ENCODE measurements at regions not wholly inside any gene's neighbourhood (a gene's known extent, or its start where the extent isn't known, plus 50 kb on each side); places are given as distances from the start of the nearest gene placed in this dataset.

DNA sequence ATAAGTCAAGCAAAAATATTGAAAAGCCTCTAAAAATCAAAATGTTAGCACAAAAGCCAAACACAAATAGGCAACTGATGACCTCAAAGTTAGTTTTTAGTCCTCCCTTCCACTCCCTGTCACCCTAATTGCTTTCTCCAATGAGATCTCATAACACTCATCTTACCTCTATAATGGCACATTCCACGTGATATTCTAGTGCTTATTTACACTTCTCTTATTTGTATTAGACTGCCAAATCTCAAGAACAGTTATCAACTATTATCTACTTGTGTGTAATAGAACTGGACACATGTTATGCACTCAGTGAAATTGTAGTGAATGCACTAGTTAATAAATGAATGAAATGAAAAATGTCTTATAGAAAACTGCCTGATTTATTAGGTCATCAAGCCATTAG lies 55.5 kb upstream of the AVPR1A start:
- no peak overlapping the region for H3K4me2 ChIP-seq (ENCODE audit: low read depth, low read length)
- no peaks in the 10 kb centered on the region for H4K20me1 ChIP-seq (ENCODE audit: insufficient read depth, low read length)
- no peak for DNase-seq
- H2BK20ac ChIP-seq (ENCODE audit: low read depth, low read length): no peak overlapping the region
- H3K79me1 ChIP-seq (ENCODE audit: low read depth in 1 of 2, low read length in 2 of 2): no peaks in the 10 kb centered on the region
- no peak overlapping the region for H3K27ac ChIP-seq (ENCODE audit: insufficient read depth, low read length)
- no peak overlapping the region for H2BK120ac ChIP-seq (ENCODE audit: low read depth, low read length)
- dilution Hi-C loops (cut with HindIII; ENCODE audit: low sequenced_read_pairs, unreplicated experiment): no loop called here
- no peak overlapping the region for H3K23ac ChIP-seq (ENCODE audit: low read depth, low read length)
- ChIA-PET CTCF (no interaction called here), POLR2A (ENCODE audit: unreplicated experiment) (no interaction called here)
- H2AK5ac ChIP-seq (ENCODE audit: low read depth, low read length): no peak overlapping the region
- in situ Hi-C loops (cut with MboI; ENCODE audit: low sequenced_read_pairs): no loop called here
- H3K9me3 ChIP-seq (ENCODE audit: control insufficient read depth, insufficient read depth, low read length): no peaks in the 10 kb centered on the region
- no peak for ATAC-seq (ENCODE audit: low read depth)
- TF ChIP-seq, protein P1, sequence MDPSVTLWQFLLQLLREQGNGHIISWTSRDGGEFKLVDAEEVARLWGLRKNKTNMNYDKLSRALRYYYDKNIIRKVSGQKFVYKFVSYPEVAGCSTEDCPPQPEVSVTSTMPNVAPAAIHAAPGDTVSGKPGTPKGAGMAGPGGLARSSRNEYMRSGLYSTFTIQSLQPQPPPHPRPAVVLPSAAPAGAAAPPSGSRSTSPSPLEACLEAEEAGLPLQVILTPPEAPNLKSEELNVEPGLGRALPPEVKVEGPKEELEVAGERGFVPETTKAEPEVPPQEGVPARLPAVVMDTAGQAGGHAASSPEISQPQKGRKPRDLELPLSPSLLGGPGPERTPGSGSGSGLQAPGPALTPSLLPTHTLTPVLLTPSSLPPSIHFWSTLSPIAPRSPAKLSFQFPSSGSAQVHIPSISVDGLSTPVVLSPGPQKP (IDR thresholded peaks at IDR 0.05; ENCODE audit: borderline replicate concordance, low read depth, low read length): no peak
- TF ChIP-seq CHD1 (IDR thresholded peaks at IDR 0.05; ENCODE audit: low read depth, low read length) (no peak), POLR2A (IDR thresholded peaks at IDR 0.05; ENCODE audit: low read depth, low read length) (no peak), SMC3 (IDR thresholded peaks at IDR 0.05; ENCODE audit: low read depth, low read length) (no peak), RAD21 (IDR thresholded peaks at IDR 0.05; ENCODE audit: low read length) (no peak), MXI1 (IDR thresholded peaks at IDR 0.05; ENCODE audit: borderline replicate concordance, low read depth, low read length) (no peak), BHLHE40 (IDR thresholded peaks at IDR 0.05; ENCODE audit: low read depth, low read length) (no peak), RCOR1 (IDR thresholded peaks at IDR 0.05; ENCODE audit: insufficient replicate concordance, low read length) (no peak), RFX5 (IDR thresholded peaks at IDR 0.05; ENCODE audit: low read depth, low read length) (no peak)
- TF ChIP-seq, protein P2, sequence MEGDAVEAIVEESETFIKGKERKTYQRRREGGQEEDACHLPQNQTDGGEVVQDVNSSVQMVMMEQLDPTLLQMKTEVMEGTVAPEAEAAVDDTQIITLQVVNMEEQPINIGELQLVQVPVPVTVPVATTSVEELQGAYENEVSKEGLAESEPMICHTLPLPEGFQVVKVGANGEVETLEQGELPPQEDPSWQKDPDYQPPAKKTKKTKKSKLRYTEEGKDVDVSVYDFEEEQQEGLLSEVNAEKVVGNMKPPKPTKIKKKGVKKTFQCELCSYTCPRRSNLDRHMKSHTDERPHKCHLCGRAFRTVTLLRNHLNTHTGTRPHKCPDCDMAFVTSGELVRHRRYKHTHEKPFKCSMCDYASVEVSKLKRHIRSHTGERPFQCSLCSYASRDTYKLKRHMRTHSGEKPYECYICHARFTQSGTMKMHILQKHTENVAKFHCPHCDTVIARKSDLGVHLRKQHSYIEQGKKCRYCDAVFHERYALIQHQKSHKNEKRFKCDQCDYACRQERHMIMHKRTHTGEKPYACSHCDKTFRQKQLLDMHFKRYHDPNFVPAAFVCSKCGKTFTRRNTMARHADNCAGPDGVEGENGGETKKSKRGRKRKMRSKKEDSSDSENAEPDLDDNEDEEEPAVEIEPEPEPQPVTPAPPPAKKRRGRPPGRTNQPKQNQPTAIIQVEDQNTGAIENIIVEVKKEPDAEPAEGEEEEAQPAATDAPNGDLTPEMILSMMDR (conservative IDR thresholded peaks at IDR 0.05; ENCODE audit: low read depth, low read length): no peak
- TF ChIP-seq, protein P3, sequence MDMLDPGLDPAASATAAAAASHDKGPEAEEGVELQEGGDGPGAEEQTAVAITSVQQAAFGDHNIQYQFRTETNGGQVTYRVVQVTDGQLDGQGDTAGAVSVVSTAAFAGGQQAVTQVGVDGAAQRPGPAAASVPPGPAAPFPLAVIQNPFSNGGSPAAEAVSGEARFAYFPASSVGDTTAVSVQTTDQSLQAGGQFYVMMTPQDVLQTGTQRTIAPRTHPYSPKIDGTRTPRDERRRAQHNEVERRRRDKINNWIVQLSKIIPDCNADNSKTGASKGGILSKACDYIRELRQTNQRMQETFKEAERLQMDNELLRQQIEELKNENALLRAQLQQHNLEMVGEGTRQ (IDR thresholded peaks at IDR 0.05; ENCODE audit: low read depth, low read length): no peak
- intact Hi-C loops (cut with micrococcal nuclease): no loop called here
- no peak overlapping the region for H3K18ac ChIP-seq (ENCODE audit: low read depth, low read length)
- H3K36me3 ChIP-seq (ENCODE audit: control insufficient read depth, insufficient read depth, low read length): no peaks in the 10 kb centered on the region
- BruUV-seq (replicated peaks): no TSS peak
- no peak overlapping the region for H4K91ac ChIP-seq (ENCODE audit: insufficient read depth, low read depth, low read length)
- H3K56ac ChIP-seq (ENCODE audit: extremely low read depth, insufficient read depth, low read length): no peak overlapping the region
- no peak overlapping the region for H2AK9ac ChIP-seq (replicated peaks; ENCODE audit: low read depth, low read length, poor library complexity)
- H3K27me3 ChIP-seq (ENCODE audit: control insufficient read depth, insufficient read depth, low read length): no peaks in the 10 kb centered on the region
- H4K8ac ChIP-seq (ENCODE audit: low read depth in 2 of 2, low read length in 2 of 2): no peak overlapping the region
- H2AFZ ChIP-seq (replicated peaks; ENCODE audit: low read length, poor library complexity): no peak overlapping the region
- H2BK15ac ChIP-seq (ENCODE audit: low read depth, low read length): no peak overlapping the region
- no peak overlapping the region for H3K9ac ChIP-seq (ENCODE audit: low read depth, low read length)
- H3K4me1 ChIP-seq (ENCODE audit: control insufficient read depth, insufficient read depth, low read length): no peaks in the 10 kb centered on the region
- H2BK5ac ChIP-seq (ENCODE audit: low read depth, low read length, poor library complexity, severe bottlenecking): no peak overlapping the region
- no CpG with 5 or more reads among the region's 1 CpG for WGBS, 2 experiments (ENCODE audit: extremely low coverage in 2 of 2, insufficient read length in 1 of 2)
- no peak overlapping the region for H3K4me3 ChIP-seq (ENCODE audit: insufficient read depth, low read depth, low read length)
- no peaks in the 10 kb centered on the region for H3K9me1 ChIP-seq (ENCODE audit: insufficient read depth, low read length)
- no peak overlapping the region for H3K14ac ChIP-seq (replicated peaks; ENCODE audit: low read depth, low read length)
- H4K5ac ChIP-seq (ENCODE audit: low read depth, low read length): no peak overlapping the region
- H3K4ac ChIP-seq (ENCODE audit: low read depth, low read length): no peak overlapping the region
